Activated T-cell treated with anti-CD3 and anti-CD28 coated beads, Interleukin-2, amount 50 U/mL, for 4 hours (primary cell): ENCODE measurements at regions not wholly inside any gene's neighbourhood (a gene's known extent, or its start where the extent isn't known, plus 50 kb on each side); places are given as distances from the start of the nearest gene placed in this dataset.
"Not testable (repeated sequence)": the region's sequence is repeated elsewhere in the genome, so short reads cannot be mapped to it uniquely, and the experiment has no call there.

Source experiments
- ATAC-seq, 2 donors: fragments of 200-7000 bp; cut with Tn5 transposase; one replicate each; pipeline ENCODE4 v1.10.0; 2021
- DNase-seq: peaks from one replicate; pipeline ENCODE4 v3.0.0-alpha.2; 2020
- H3K27me3 Mint-ChIP-seq: one replicate; pipeline ENCODE4 v1.8.0; 2021; ENCODE audit warnings: low read depth, mixed read lengths
- H3K36me3 Mint-ChIP-seq: one replicate; pipeline ENCODE4 v1.8.0; 2022; ENCODE audit warnings: mixed read lengths; ENCODE audit not compliant: insufficient read depth
- H3K4me1 Mint-ChIP-seq: one replicate; pipeline ENCODE4 v1.8.0; 2021; ENCODE audit warnings: low read depth, mixed read lengths
- H3K4me3 Mint-ChIP-seq: one replicate; pipeline ENCODE4 v1.8.0; 2021; ENCODE audit warnings: mild to moderate bottlenecking, moderate library complexity, mixed read lengths
- H3K9me3 Mint-ChIP-seq: one replicate; pipeline ENCODE4 v1.8.0; 2021; ENCODE audit warnings: mixed read lengths

- H3K4me3 Mint-ChIP-seq: no peak overlapping the region
Observed at GRCh38 chr6:98384334-98384733, 450.0 kb upstream of the POU3F2 start.

GRCh38 chr6:98384801-98385200, 449.6 kb upstream of the POU3F2 start:
- no peaks in the 10 kb centered on the region for H3K27me3 Mint-ChIP-seq
- no peak for DNase-seq
- no peak for ATAC-seq
- no peak overlapping the region for H3K4me3 Mint-ChIP-seq
- peaks cover 1% of the 10 kb centered on the region for H3K9me3 Mint-ChIP-seq
- H3K36me3 Mint-ChIP-seq: no peaks in the 10 kb centered on the region
- no peaks in the 10 kb centered on the region for H3K4me1 Mint-ChIP-seq

More at GRCh38 chr6:98384334-98384733, 450.0 kb upstream of the POU3F2 start:
- H3K27me3 Mint-ChIP-seq: no peaks in the 10 kb centered on the region
- no peaks in the 10 kb centered on the region for H3K36me3 Mint-ChIP-seq
- ATAC-seq (no peak), DNase-seq (no peak)
- no peaks in the 10 kb centered on the region for H3K9me3 Mint-ChIP-seq
- no peaks in the 10 kb centered on the region for H3K4me1 Mint-ChIP-seq

- no peaks in the 10 kb centered on the region for H3K27me3 Mint-ChIP-seq
- H3K4me3 Mint-ChIP-seq: no peak overlapping the region
- no peaks in the 10 kb centered on the region for H3K9me3 Mint-ChIP-seq
Observed at GRCh38 chr6:98395610-98396166, 438.7 kb upstream of the POU3F2 start.

GRCh38 chr6:98416027-98416426, 418.3 kb upstream of the POU3F2 start:
- no peak for ATAC-seq
- no peak overlapping the region for H3K4me3 Mint-ChIP-seq

More at GRCh38 chr6:98395610-98396166, 438.7 kb upstream of the POU3F2 start:
- Mint-ChIP-seq H3K36me3 (no peaks in the 10 kb centered on the region), H3K4me1 (no peaks in the 10 kb centered on the region)
- ATAC-seq (no peak), DNase-seq (no peak)

GRCh38 chr6:98416497-98417158, 417.7 kb upstream of the POU3F2 start:
- H3K4me1 Mint-ChIP-seq, H3K27me3 Mint-ChIP-seq, H3K36me3 Mint-ChIP-seq, ATAC-seq, DNase-seq, H3K4me3 Mint-ChIP-seq: not testable (repeated sequence)
- peaks cover 12% of the 10 kb centered on the region for H3K9me3 Mint-ChIP-seq

More at GRCh38 chr6:98416027-98416426, 418.3 kb upstream of the POU3F2 start:
- Mint-ChIP-seq H3K27me3 (no peaks in the 10 kb centered on the region), H3K9me3 (peaks cover 12% of the 10 kb centered on the region), H3K36me3 (no peaks in the 10 kb centered on the region), H3K4me1 (no peaks in the 10 kb centered on the region)
- no peak for DNase-seq

- Mint-ChIP-seq H3K36me3 (no peaks in the 10 kb centered on the region), H3K4me3 (no peak overlapping the region), H3K27me3 (peaks cover 1% of the 10 kb centered on the region), H3K9me3 (peaks cover 4% of the 10 kb centered on the region), H3K4me1 (no peaks in the 10 kb centered on the region)
- DNase-seq: no peak
- no peak for ATAC-seq
Observed at GRCh38 chr6:98433325-98434056, 400.9 kb upstream of the POU3F2 start.

- H3K36me3 Mint-ChIP-seq: no peaks in the 10 kb centered on the region
- no peaks in the 10 kb centered on the region for H3K27me3 Mint-ChIP-seq
- H3K4me3 Mint-ChIP-seq: no peak overlapping the region
- DNase-seq (no peak), ATAC-seq (no peak)
- no peaks in the 10 kb centered on the region for H3K9me3 Mint-ChIP-seq
- no peaks in the 10 kb centered on the region for H3K4me1 Mint-ChIP-seq
Observed at GRCh38 chr6:98443633-98444032, 390.7 kb upstream of the POU3F2 start.

GRCh38 chr6:98452685-98453084, 381.7 kb upstream of the POU3F2 start:
- no peak for DNase-seq
- H3K4me1 Mint-ChIP-seq: no peaks in the 10 kb centered on the region
- H3K36me3 Mint-ChIP-seq: no peaks in the 10 kb centered on the region
- H3K9me3 Mint-ChIP-seq: no peaks in the 10 kb centered on the region
- H3K27me3 Mint-ChIP-seq: no peaks in the 10 kb centered on the region
- ATAC-seq: no peak
- H3K4me3 Mint-ChIP-seq: no peak overlapping the region

GRCh38 chr6:98454809-98455322, 379.5 kb upstream of the POU3F2 start:
- no peaks in the 10 kb centered on the region for H3K27me3 Mint-ChIP-seq
- no peaks in the 10 kb centered on the region for H3K36me3 Mint-ChIP-seq
- DNase-seq (no peak), ATAC-seq (no peak)
- no peak overlapping the region for H3K4me3 Mint-ChIP-seq
- no peaks in the 10 kb centered on the region for H3K9me3 Mint-ChIP-seq
- H3K4me1 Mint-ChIP-seq: no peaks in the 10 kb centered on the region

GRCh38 chr6:98458708-98459107, 375.7 kb upstream of the POU3F2 start:
- ATAC-seq (no peak), DNase-seq (no peak)
- no peaks in the 10 kb centered on the region for H3K9me3 Mint-ChIP-seq
- H3K4me3 Mint-ChIP-seq: no peak overlapping the region
- H3K36me3 Mint-ChIP-seq: no peaks in the 10 kb centered on the region
- no peaks in the 10 kb centered on the region for H3K4me1 Mint-ChIP-seq
- no peaks in the 10 kb centered on the region for H3K27me3 Mint-ChIP-seq

GRCh38 chr6:98463038-98464000, 371.1 kb upstream of the POU3F2 start:
- no peak for ATAC-seq

GRCh38 chr6:98467091-98467490, 367.3 kb upstream of the POU3F2 start:
- DNase-seq (no peak), ATAC-seq (no peak)
- H3K36me3 Mint-ChIP-seq: no peaks in the 10 kb centered on the region
- H3K4me3 Mint-ChIP-seq: no peak overlapping the region
- no peaks in the 10 kb centered on the region for H3K4me1 Mint-ChIP-seq
- peaks cover 10% of the 10 kb centered on the region for H3K9me3 Mint-ChIP-seq
- no peaks in the 10 kb centered on the region for H3K27me3 Mint-ChIP-seq

More at GRCh38 chr6:98463038-98464000, 371.1 kb upstream of the POU3F2 start:
- Mint-ChIP-seq H3K4me3 (no peak overlapping the region), H3K36me3 (no peaks in the 10 kb centered on the region), H3K4me1 (no peaks in the 10 kb centered on the region), H3K27me3 (no peaks in the 10 kb centered on the region), H3K9me3 (no peaks in the 10 kb centered on the region)
- DNase-seq: no peak

- Mint-ChIP-seq H3K36me3 (no peaks in the 10 kb centered on the region), H3K27me3 (no peaks in the 10 kb centered on the region), H3K9me3 (peaks cover 14% of the 10 kb centered on the region), H3K4me1 (no peaks in the 10 kb centered on the region), H3K4me3 (no peak overlapping the region)
- ATAC-seq: no peak
- DNase-seq: no peak
Observed at GRCh38 chr6:98467902-98468301, 366.5 kb upstream of the POU3F2 start.

- DNase-seq: no peak
- no peak for ATAC-seq
- Mint-ChIP-seq H3K36me3 (no peaks in the 10 kb centered on the region), H3K9me3 (peaks cover 14% of the 10 kb centered on the region), H3K4me3 (no peak overlapping the region), H3K4me1 (no peaks in the 10 kb centered on the region), H3K27me3 (no peaks in the 10 kb centered on the region)
Observed at GRCh38 chr6:98469141-98469540, 365.2 kb upstream of the POU3F2 start.
